GM18951 (cell line): ENCODE measurements at regions not wholly inside any gene's neighbourhood (a gene's known extent, or its start where the extent isn't known, plus 50 kb on each side); places are given as distances from the start of the nearest gene placed in this dataset.

Source experiments
- POLR2A ChIP-seq: IDR thresholded peaks from 4 replicates; pipeline ENCODE4 v1.6.1; 2011; ENCODE audit warnings: mild to moderate bottlenecking; ENCODE audit not compliant: insufficient read length, insufficient read depth; ENCODE audit errors: extremely low read depth
- in situ Hi-C: fragments of 300-500 bp; cut with MboI; formaldehyde crosslinking; loops from one replicate; pipeline ENCODE4 v1.12.0; 2022; ENCODE audit warnings: low sequenced_read_pairs, mixed read lengths, inconsistent platforms; ENCODE audit not compliant: unreplicated experiment

DNA sequence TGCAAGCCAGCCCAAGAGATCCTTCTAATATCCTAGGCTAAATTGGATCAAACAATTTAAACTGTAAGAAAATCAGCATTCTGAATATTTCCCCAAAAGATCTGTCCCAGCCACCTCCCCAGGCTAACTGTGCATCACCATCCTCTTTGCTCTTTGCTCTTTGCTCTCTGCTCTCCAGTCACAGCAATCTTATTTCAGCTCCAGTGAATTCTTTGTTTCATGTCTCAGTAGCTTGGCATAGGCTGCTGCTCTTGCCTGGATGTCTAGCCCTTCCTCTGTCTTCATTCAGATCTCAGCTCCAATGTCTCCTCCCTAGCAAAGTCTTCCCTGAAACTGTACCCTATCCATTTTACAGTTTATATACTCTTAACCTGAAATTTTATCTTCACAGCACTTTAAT, 399.8 kb upstream of the USP15 start:
- TF ChIP-seq POLR2A = no peak
- in situ Hi-C loops = no loop called here

DNA sequence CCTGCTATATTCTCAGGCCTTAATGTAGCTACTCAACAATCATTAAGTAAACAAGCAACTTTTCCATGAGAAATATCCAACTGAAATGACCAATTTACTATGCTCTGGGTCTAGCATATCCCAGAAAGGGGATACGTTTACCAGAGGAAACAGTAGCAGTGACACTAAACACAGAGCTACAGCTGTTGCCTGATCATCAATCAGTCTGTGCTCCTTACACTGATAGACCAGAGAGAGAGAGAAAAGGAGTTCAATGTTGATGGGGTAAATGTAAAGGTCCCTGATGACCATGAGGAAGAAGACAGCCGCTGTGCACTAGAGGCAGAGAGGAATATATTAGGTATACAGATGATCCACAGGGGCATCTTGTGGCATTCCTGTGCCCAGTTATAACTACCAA, 397.2 kb upstream of the USP15 start:
- in situ Hi-C loops = no loop called here
- TF ChIP-seq POLR2A = no peak

DNA sequence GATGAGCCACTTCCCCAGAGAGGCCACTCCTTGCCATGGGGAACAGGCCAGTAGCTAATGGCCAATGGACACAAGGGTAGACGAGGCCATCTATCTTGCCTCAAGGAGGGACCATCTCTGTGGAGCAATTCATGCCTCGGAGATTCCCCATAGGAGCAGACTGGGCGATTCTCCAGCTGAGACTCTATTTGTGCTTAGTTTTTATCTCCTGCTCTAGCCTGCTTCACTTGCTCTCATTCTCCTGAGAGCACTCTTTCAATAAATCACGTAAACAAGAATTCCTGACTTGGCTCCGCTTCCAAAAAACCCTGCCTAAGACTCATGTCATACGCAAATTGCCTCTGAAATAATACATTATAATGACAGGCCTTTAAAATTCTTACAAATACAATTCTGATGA, 396.4 kb upstream of the USP15 start:
- no peak for TF ChIP-seq POLR2A
- in situ Hi-C loops = no loop called here

DNA sequence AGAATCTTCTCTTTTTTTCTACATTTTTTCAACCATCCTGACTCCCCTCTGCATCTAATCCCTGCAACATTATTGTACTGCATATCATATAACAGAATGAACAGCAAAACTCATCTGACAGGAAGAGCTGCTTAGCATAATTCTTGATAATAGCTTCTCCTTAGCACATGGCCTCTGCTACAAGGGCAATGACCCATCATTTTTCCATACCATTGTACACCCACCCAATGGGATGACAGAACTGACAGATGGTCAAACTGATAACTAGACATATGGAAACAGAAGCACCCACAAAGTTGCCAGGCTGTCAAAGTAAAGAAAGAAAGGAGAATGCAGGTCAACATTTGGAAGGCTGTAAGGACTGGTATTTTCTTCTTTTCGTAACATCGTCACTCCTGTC, 390.4 kb upstream of the USP15 start:
- TF ChIP-seq POLR2A = no peak
- in situ Hi-C loops = no loop called here

DNA sequence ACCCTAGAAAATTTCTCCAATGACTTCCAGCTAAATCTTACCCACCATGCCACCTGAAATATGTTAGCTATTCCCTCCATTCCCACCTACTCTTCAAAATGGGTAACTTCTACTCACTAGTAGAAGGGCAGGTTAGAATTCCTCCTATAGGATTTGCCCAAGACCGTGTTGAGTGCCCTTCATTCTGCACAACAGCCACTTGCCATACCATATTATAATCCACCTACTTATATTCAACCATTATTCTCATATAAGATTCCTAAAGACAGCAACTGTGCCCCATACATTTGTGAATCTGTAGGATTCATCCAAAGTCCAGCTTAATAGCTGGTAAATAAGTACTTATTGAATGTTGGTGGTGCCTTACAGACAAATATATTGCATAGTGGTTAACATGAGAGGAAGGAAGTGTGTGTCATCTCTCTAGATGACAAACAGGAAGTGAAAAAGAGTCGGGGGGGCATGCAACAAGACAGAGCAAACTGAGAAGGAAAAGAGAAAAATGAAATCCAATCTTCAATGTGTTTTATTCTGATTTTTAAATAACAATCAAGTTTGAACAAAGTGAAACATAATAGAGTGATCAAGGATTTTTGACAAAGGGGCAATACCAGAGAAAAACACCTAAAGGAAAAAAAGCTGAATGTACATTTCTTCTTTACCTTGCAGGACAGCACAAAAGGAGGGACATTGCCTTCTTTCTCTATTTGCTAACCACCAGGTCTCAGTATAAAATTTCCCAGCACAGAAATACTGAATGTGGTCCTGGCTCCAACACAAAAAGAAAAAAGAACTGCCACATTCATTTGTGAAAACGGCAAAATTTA, 389.3 kb upstream of the USP15 start:
- TF ChIP-seq POLR2A = no peak
- in situ Hi-C loops = no loop called here

DNA sequence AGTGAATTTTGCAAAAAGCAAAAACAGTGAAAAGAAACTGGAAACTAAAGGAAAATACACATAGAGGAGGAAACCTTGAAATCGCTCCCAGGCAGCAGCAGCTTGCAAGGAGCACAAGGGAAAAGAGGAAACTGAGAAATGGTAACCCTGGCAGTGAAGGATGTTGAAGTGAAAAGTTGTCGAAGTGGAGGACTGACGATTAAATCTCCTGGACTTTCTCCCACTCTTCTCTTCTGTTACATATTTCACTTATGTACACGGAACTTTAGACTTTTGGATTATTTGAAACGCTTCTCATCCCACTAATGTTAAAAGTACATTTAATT, 388.8 kb upstream of the USP15 start:
- no peak for TF ChIP-seq POLR2A
- in situ Hi-C loops = no loop called here

DNA sequence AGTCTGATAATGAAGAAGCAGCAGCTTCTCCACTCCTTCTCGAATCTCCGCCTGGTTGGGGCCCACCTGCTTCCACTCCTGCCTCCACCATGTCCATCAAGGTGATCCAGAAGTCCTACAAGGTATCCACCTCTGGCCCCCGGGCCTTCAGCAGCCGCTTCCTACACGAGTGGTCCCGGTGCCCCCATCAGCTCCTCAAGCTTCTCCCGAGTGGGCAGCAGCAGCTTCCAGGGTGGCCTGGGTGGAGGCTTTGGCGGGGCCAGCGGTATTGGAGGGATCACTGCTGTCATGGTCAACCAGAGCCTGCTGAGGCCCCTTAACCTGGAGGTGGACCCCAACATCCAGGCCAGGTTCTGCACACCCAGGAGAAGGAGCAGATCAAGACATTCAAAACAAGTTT, 381.0 kb upstream of the USP15 start:
- TF ChIP-seq POLR2A = no peak
- in situ Hi-C loops = no loop called here

DNA sequence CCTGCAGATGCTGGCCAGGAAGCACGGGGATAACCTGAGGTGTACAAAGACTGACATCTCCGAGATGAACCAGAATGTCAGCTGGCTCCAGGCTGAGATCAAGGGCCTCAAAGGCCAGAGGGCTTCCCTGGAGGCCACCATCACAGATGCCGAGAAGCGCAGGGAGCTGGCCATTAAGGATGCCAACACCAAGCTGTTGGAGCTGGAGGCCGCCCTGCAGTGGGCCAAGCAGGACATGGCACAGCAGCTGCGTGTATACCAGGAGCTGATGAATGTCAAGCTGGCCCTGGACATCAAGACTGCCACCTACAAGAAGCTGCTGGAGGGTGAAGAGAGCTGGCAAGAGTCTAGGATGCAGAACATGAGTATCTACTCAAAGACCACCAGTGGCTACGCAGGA, 380.0 kb upstream of the USP15 start:
- TF ChIP-seq POLR2A = no peak
- in situ Hi-C loops = no loop called here

DNA sequence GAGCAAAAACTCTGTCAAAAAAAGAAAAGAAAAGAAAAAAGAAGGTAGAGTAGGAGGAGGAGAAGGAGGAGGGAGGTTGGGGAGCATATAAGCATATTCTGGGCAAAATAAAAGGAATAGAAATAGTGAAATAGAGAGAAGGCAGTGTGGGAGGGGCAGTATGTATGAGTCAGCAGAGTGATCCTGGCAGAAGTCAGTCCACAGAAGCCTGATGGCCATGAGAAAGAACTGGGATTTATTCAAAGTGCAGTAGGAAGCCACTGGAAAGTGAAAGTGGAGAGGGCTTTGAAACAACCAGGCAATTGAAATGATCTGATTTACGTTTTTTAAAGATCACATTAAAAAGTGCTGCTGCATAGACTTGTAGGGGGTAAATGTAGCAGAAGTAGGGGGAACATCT, 368.6 kb upstream of the USP15 start:
- in situ Hi-C loops = no loop called here
- no peak for TF ChIP-seq POLR2A

DNA sequence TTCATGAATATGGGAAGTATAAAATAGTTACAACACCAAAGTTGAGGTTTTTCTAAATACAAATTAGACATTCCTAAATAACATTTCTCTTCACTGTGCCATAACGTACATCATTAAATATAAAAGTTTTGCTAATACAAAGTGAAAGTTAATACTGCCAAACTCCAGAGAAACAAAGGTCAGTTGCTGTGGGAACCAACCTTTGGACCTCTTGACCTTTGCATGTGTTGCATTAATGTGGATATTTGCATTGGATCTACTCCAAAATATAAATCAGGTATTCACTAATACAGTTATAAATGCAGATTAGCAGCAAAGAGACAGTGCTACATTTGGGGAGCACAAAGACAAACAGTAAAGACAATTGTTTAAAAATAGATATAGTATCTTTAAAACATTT, 366.0 kb upstream of the USP15 start:
- TF ChIP-seq POLR2A = no peak
- in situ Hi-C loops = no loop called here

DNA sequence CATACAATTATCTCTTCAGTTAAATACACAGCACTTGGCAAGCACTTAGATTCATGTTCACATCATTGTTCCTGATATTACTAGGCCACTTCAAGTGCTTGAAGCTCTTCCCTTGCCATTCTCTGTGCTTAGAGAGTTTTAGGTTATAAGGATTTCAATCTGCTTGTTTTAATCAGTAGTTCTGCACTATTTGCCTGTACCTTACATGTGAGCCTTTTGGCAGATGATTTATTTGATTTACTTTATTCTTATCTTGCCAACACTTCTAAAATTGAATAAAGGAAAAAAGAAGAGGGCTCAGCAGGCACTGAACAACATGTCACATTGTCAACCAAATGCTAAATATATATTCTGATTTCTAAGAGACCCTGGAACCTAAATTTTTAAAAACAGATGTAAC, 363.8 kb upstream of the USP15 start:
- TF ChIP-seq POLR2A = no peak
- in situ Hi-C loops = no loop called here

DNA sequence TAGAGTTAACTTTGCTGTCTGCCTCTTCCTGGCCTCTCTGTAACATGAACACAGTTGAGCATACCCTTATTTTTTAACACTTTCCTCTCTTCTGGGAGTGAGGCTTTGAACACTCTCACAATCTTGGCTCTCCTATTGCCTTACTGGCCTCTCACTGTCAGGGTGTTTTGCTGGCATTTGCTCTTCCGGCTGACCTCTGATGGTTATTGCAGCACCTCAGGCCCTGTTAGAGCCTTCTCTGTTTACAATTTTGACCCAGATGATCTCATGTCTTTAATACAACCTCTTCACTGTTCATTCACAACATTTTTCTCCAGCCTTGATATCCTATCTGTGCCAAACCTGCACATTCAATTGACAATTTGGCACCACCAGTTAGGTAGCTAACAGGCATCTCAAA, 357.8 kb upstream of the USP15 start:
- no peak for TF ChIP-seq POLR2A
- in situ Hi-C loops = no loop called here

DNA sequence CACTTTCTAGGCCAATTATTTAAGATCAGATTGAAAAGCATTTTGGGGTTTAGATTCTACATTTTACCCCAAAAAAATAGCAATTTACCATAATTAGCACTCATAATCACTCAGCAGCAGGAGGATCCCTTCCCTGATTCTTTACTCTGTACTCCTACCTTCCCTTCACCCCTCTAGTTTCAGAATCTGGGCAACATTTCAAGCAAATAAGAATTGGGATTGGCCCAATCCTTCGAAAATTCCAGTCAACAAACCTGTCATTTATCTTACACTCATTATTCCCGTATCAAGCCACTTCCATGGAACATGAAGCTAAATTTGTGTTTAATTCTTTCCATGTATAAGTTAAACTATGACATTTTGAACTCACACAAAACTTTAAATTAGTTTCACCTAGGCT, 349.1 kb upstream of the USP15 start:
- no peak for TF ChIP-seq POLR2A
- in situ Hi-C loops = no loop called here

DNA sequence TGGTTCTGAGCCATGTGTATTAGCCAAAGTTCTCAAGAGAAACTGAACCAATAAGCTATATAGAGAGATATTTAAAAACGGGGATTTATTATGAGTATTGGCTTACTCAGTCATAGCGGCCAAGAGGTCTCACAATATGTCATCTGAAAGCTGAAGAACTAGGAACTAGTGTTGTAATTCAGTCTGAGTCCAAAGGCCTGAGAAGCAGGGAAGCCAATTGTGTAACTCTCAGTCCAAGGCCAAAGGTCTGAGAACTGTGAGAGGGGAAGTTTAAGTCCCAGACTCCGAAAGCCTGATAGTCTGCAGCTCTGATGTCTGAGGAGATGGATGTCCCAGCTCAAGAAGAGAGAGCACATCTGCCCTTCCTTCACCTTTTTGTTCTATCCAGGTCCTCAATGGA, 344.8 kb upstream of the USP15 start:
- TF ChIP-seq POLR2A = no peak
- in situ Hi-C loops = no loop called here

DNA sequence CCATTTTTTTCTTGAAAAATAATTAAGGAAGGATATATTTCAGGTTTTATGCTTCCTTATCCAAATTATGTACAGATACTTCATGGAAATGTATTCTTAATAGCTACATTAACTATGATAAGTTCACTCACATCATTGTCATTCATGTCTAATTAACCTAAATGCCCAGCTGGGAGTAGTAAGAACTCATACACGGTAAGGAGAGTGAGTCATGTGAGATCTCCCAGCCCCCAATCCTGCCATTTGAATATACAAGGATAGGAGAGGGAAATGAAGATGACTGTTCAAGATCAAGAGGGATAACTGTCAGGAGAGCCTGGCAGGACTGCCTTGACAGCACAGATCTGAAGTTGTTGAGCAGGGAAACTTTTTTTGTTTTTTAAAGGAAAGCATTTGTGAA, 343.4 kb upstream of the USP15 start:
- no peak for TF ChIP-seq POLR2A
- in situ Hi-C loops = no loop called here
